PC-9 (cell line): ENCODE measurements at regions not wholly inside any gene's neighbourhood (a gene's known extent, or its start where the extent isn't known, plus 50 kb on each side); places are given as distances from the start of the nearest gene placed in this dataset.
"Not testable (repeated sequence)": the region's sequence is repeated elsewhere in the genome, so short reads cannot be mapped to it uniquely, and the experiment has no call there.

Source experiments
- BruUV-seq: library from RNA; stranded (reverse); fragments of 400-500 nt; replicated peaks from 2 replicates; lab custom pipeline; 2021; lab: Mats Ljungman, UMichigan
- CTCF ChIA-PET: fragments of 300-600 bp; sonication (Branson Sonifier 250); formaldehyde crosslinking; loops from one replicate; lab custom pipeline; 2022; ENCODE audit warnings: antibody characterized with exemption; lab: Charles Lee
- POLR2A ChIA-PET: fragments of 300-600 bp; sonication (Branson Sonifier 250); formaldehyde crosslinking; loops from one replicate; lab custom pipeline; 2022; ENCODE audit warnings: antibody characterized with exemption; ENCODE audit not compliant: unreplicated experiment; lab: Charles Lee
- DNase-seq, 2 experiments: peaks; one replicate each; pipeline versions ENCODE4 v3.0.0 to v3.0.0-alpha.2; 2015 to 2022; ENCODE audit warnings: mixed read lengths in 1 of 2
- H2AFZ ChIP-seq: fragments of 200-600 bp; sonication (generic); 2 replicates; pipeline ENCODE4 v1.8.1; 2017; ENCODE audit warnings: antibody characterized with exemption
- H3F3A ChIP-seq: fragments of 200-600 bp; sonication (generic); 2 replicates; pipeline ENCODE4 v1.8.1; 2017; ENCODE audit warnings: antibody characterized with exemption, mild to moderate bottlenecking, low read depth; ENCODE audit not compliant: insufficient read depth
- H3K27ac ChIP-seq: fragments of 200-600 bp; sonication (generic); 2 replicates; pipeline ENCODE4 v1.6.1; 2016; ENCODE audit warnings: mixed run types
- H3K27me3 ChIP-seq: fragments of 200-600 bp; sonication (generic); 2 replicates; pipeline ENCODE4 v1.6.1; 2016; ENCODE audit warnings: low read depth, mixed run types; ENCODE audit not compliant: insufficient read depth
- H3K36me3 ChIP-seq: fragments of 200-600 bp; sonication (generic); 2 replicates; pipeline ENCODE4 v1.6.1; 2016; ENCODE audit warnings: low read depth, mixed run types
- H3K4me1 ChIP-seq: fragments of 200-600 bp; sonication (generic); replicated peaks from 2 replicates; pipeline ENCODE4 v1.6.1; 2016; ENCODE audit warnings: mixed run types; ENCODE audit not compliant: insufficient read depth
- H3K4me2 ChIP-seq: fragments of 200-600 bp; sonication (generic); 2 replicates; pipeline ENCODE4 v1.6.1; 2017; ENCODE audit warnings: mixed run types
- H3K4me3 ChIP-seq: fragments of 200-600 bp; sonication (generic); 2 replicates; pipeline ENCODE4 v1.6.1; 2016; ENCODE audit warnings: mixed run types
- H3K79me2 ChIP-seq: fragments of 200-600 bp; sonication (generic); 2 replicates; pipeline ENCODE4 v1.6.1; 2017; ENCODE audit warnings: low read depth, mixed run types
- H3K9me2 ChIP-seq: fragments of 200-600 bp; sonication (generic); 2 replicates; pipeline ENCODE4 v1.8.1; 2017; ENCODE audit warnings: mild to moderate bottlenecking; ENCODE audit not compliant: insufficient read depth
- H3K9me3 ChIP-seq: fragments of 200-600 bp; sonication (generic); 2 replicates; pipeline ENCODE4 v1.8.1; 2016; ENCODE audit warnings: low read depth; ENCODE audit not compliant: insufficient read depth
- H4K20me1 ChIP-seq: fragments of 200-600 bp; sonication (generic); 2 replicates; pipeline ENCODE4 v1.8.1; 2017; ENCODE audit not compliant: insufficient read depth
- EZH2 ChIP-seq: fragments of 200-600 bp; sonication (generic); IDR thresholded peaks from 2 replicates; pipeline ENCODE4 v1.8.0; 2017; ENCODE audit warnings: antibody characterized with exemption, low read depth
- intact Hi-C: fragments of 100-400 bp; cut with micrococcal nuclease; formaldehyde crosslinking; loops from one replicate; pipeline ENCODE4 v1.10.0; 2022; ENCODE audit not compliant: unreplicated experiment
- TF ChIP-seq, protein P1 (sequence below): fragments of 200-600 bp; sonication (generic); conservative IDR thresholded peaks from 2 replicates; pipeline ENCODE4 v1.6.1; 2017; ENCODE audit warnings: mixed run types, antibody characterized with exemption, mild to moderate bottlenecking, moderate library complexity

DNA sequence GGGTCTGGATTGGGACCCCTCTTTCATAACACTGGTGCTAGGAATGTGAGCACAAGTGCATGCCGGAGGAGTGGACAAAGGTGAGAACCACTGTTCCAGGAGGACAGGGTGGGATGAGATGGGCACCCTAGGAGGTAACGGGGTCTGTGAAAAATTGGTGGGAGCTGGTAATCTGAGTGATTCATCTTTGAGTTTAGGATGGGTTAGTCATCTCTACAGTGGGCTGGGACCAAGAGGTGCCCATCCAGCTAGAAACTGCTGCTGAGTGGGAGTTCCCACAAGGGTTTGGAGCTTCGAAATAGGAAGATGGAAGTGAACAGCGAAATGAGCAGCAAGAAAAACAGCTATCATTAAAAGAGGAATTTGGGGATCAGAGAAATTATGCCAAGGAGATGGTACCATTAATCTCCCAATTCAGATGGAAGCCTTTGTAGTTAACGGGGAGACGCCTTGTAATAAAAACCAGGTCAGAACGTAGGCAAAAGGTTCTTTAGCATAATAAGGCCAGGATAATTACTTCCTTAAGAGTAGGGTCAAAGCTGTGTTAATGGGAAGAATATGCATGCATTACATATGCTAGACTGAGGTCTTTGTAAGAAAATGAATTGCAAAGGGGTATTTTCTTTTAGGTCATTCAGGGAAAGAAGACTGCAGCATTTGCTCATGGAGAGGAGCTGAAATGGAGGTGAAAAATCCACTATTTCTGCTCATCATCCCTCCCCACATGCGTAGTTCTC, 55.5 kb downstream of the OLFML3 start:
- DNase-seq = no peak
- ChIA-PET CTCF (no interaction called here), POLR2A (no interaction called here)

DNA sequence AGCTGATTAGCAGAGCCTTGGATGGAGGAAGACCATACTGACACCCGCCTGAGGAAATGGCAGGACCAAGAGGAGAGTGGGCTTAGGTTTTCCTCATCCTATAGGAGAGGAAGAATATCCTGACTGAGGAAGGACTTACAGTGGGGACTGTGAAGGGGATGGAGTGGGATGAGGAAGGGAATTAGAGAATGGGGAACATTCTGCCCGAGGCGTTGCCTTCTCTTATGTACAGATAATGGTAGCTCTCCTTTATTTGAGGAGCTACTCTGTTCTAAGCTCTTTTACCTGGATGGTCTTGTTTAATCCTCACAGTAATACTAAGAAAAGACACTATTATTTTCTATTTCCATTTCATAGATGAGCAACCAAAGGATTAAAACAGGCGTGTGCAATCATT, 56.0 kb downstream of the OLFML3 start:
- Histone ChIP-seq H3K27me3 (no peaks in the 10 kb centered on the region), H3K9me3 (no peaks in the 10 kb centered on the region), H2AFZ (no peak overlapping the region), H3K9me2 (no peaks in the 10 kb centered on the region), H3K36me3 (no peaks in the 10 kb centered on the region), H3K4me2 (no peak overlapping the region), H3K4me1 (peaks cover 67% of the 10 kb centered on the region), H3K4me3 (no peak overlapping the region), H3K79me2 (no peaks in the 10 kb centered on the region), H4K20me1 (no peaks in the 10 kb centered on the region), H3F3A (peaks cover 41% of the 10 kb centered on the region), H3K27ac (peak overlapping the region; percentile 69; the same call in 1 of the 2 replicates)
- ChIA-PET POLR2A (no interaction called here), CTCF (no interaction called here)
- BruUV-seq = no TSS peak
- DNase-seq = no peak
- intact Hi-C loops = no loop called here
- TF ChIP-seq, protein P1, sequence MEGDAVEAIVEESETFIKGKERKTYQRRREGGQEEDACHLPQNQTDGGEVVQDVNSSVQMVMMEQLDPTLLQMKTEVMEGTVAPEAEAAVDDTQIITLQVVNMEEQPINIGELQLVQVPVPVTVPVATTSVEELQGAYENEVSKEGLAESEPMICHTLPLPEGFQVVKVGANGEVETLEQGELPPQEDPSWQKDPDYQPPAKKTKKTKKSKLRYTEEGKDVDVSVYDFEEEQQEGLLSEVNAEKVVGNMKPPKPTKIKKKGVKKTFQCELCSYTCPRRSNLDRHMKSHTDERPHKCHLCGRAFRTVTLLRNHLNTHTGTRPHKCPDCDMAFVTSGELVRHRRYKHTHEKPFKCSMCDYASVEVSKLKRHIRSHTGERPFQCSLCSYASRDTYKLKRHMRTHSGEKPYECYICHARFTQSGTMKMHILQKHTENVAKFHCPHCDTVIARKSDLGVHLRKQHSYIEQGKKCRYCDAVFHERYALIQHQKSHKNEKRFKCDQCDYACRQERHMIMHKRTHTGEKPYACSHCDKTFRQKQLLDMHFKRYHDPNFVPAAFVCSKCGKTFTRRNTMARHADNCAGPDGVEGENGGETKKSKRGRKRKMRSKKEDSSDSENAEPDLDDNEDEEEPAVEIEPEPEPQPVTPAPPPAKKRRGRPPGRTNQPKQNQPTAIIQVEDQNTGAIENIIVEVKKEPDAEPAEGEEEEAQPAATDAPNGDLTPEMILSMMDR = no peak
- TF ChIP-seq EZH2 = no peak

More for the DNA sequence above, 55.5 kb downstream of the OLFML3 start:
- Histone ChIP-seq H3K4me1 (peaks cover 62% of the 10 kb centered on the region), H3K9me3 (no peaks in the 10 kb centered on the region), H3F3A (peaks cover 35% of the 10 kb centered on the region), H3K36me3 (no peaks in the 10 kb centered on the region), H2AFZ (no peak overlapping the region), H3K4me2 (peak overlapping the region; percentile 58), H3K4me3 (no peak overlapping the region), H3K27me3 (no peaks in the 10 kb centered on the region), H3K27ac (peak overlapping the region; percentile 69), H4K20me1 (no peaks in the 10 kb centered on the region), H3K9me2 (no peaks in the 10 kb centered on the region), H3K79me2 (no peaks in the 10 kb centered on the region)
- intact Hi-C loops = no loop called here
- TF ChIP-seq, protein P1 = no peak
- no peak for TF ChIP-seq EZH2
- BruUV-seq = no TSS peak

DNA sequence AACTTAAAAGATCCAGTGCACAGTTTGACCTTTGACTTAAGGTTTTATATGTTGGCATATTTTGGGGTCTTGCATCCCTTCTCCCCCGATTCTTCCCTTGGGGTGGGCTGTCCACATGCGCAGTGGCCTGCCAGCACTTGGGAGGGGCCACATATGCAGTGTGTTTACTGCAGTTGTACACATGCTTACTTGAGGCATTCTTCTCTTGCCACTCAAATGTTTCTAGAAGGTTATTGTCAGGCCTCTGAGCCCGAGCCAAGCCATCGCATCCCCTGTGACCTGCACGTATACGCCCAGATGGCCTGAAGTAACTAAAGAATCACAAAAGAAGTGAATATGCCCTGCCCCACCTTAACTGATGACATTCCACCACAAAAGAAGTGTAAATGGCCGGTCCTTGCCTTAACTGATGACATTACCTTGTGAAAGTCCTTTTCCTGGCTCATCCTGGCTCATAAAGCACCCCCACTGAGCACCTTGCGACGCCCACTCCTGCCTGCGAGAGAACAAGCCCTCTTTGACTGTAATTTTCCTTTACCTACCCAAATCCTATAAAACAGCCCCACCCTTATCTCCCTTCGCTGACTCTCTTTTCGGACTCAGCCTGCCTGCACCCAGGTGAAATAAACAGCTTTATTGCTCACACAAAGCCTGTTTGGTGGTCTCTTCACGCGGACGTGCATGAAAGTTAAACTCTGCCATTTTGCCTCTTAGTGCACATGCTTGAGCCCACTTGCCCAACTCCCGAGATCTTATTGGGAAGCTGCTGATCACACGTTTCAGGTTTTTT, 57.8 kb downstream of the OLFML3 start:
- H3K4me3 ChIP-seq, DNase-seq, H4K20me1 ChIP-seq, BruUV-seq, H3K27ac ChIP-seq, POLR2A ChIA-PET, intact Hi-C loops, H3K9me2 ChIP-seq, CTCF ChIA-PET, H3K79me2 ChIP-seq, H3K36me3 ChIP-seq, H3K9me3 ChIP-seq, H3K27me3 ChIP-seq, H3K4me2 ChIP-seq, H2AFZ ChIP-seq: not testable (repeated sequence)
- H3K4me1 ChIP-seq = peaks cover 78% of the 10 kb centered on the region
- H3F3A ChIP-seq = peaks cover 56% of the 10 kb centered on the region
